ENCODE measurements at regions not wholly inside any gene's neighbourhood (a gene's known extent, or its start where the extent isn't known, plus 50 kb on each side); places are given as distances from the start of the nearest gene placed in this dataset.
"Not testable (repeated sequence)": the region's sequence is repeated elsewhere in the genome, so short reads cannot be mapped to it uniquely, and the experiment has no call there.

GRCh38 chr3:167012691-167013090 is 367.4 kb downstream of the ZBBX start:
- TF ChIP-seq, protein P1, sequence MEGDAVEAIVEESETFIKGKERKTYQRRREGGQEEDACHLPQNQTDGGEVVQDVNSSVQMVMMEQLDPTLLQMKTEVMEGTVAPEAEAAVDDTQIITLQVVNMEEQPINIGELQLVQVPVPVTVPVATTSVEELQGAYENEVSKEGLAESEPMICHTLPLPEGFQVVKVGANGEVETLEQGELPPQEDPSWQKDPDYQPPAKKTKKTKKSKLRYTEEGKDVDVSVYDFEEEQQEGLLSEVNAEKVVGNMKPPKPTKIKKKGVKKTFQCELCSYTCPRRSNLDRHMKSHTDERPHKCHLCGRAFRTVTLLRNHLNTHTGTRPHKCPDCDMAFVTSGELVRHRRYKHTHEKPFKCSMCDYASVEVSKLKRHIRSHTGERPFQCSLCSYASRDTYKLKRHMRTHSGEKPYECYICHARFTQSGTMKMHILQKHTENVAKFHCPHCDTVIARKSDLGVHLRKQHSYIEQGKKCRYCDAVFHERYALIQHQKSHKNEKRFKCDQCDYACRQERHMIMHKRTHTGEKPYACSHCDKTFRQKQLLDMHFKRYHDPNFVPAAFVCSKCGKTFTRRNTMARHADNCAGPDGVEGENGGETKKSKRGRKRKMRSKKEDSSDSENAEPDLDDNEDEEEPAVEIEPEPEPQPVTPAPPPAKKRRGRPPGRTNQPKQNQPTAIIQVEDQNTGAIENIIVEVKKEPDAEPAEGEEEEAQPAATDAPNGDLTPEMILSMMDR (IDR thresholded peaks at IDR 0.05; ENCODE audit: control insufficient read depth, extremely low read depth, insufficient read depth), result no peak
- DNase-seq (ENCODE audit: low read depth), result no peak
- no peak overlapping the region for H3K4me3 ChIP-seq (ENCODE audit: low read depth, low read length)

GRCh38 chr3:167008791-167009190 is 371.3 kb downstream of the ZBBX start:
- H3K4me3 ChIP-seq (ENCODE audit: low read depth, low read length), result no peak overlapping the region

DNA sequence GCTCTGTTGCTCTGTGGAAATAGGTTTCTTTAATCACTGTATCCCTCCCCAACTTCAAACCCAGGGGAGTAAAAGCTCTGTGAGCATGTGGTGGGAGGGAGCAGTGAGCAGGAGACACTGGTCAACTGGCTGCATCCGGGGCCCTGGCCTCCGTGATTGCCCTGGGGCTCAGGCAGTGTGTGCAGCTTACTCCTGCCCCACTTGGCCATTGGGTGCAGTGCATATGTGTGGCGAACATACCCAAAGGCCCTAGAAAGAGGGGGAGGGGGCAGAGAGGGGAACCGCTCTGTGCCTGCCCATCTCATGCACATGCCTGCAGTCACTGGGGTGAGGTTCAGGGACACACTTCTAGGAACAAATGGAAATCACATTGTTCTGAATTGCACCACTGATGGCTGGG is 378.7 kb downstream of the ZBBX start:
- no peak for DNase-seq (ENCODE audit: low read depth)

More at GRCh38 chr3:167008791-167009190, 371.3 kb downstream of the ZBBX start:
- DNase-seq (ENCODE audit: low read depth), result no peak
- TF ChIP-seq, protein P1 (IDR thresholded peaks at IDR 0.05; ENCODE audit: control insufficient read depth, extremely low read depth, insufficient read depth), result no peak

GRCh38 chr3:166993015-166993630 is 387.0 kb downstream of the ZBBX start:
- DNase-seq (ENCODE audit: low read depth), result no peak
- no peak overlapping the region for H3K4me3 ChIP-seq (ENCODE audit: low read depth, low read length)
- TF ChIP-seq, protein P1 (IDR thresholded peaks at IDR 0.05; ENCODE audit: control insufficient read depth, extremely low read depth, insufficient read depth), result no peak

More for the DNA sequence above, 378.7 kb downstream of the ZBBX start:
- H3K4me3 ChIP-seq (ENCODE audit: low read depth, low read length), result no peak overlapping the region
- TF ChIP-seq, protein P1 (IDR thresholded peaks at IDR 0.05; ENCODE audit: control insufficient read depth, extremely low read depth, insufficient read depth), result no peak

GRCh38 chr3:166986000-166986399 is 394.1 kb downstream of the ZBBX start:
- TF ChIP-seq, protein P1 (IDR thresholded peaks at IDR 0.05; ENCODE audit: control insufficient read depth, extremely low read depth, insufficient read depth), result no peak
- no peak for DNase-seq (ENCODE audit: low read depth)
- H3K4me3 ChIP-seq (ENCODE audit: low read depth, low read length), result no peak overlapping the region

DNA sequence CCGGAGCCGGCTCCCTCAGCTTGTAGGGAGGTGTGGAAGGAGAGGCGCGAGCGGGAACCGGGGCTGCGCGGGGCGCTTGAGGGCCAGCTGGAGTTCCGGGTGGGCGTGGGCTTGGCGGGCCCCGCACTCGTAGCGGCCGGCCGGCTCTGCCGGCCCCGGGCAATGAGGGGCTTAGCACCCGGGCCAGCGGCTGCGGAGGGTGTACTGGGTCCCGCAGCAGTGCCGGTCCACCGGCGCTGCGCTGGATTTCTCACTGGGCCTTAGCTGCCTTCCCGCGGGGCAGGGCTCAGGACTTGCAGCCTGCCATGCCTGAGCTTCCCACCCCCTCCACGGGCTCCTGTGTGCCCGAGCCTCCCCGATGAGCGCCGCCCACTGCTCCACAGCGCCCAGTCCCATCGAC is 404.3 kb downstream of the ZBBX start:
- H3K4me3 ChIP-seq (ENCODE audit: low read depth, low read length); DNase-seq (ENCODE audit: low read depth): not testable (repeated sequence)

- not testable (repeated sequence) for DNase-seq (ENCODE audit: low read depth); H3K4me3 ChIP-seq (ENCODE audit: low read depth, low read length)
Measured at GRCh38 chr3:166967714-166968113, 412.4 kb downstream of the ZBBX start.

DNA sequence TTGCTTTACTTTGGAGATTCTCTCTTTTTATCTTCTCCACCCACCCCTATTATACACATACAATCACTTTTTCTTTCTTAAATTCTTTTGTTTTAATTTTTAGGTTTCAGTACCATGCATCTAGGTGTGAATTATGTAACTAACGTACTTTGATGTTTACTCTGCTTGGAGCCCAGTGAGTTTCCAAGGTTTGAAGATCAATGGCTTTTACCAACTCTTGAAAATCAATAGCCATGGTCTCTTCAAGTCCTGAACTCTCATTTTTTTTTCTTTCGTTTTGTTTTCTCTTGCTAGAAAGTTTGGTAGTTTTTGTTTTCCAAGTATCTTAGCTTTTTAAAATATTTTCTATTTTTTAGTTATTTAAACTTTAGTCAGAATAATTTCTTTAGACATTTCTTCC is 417.2 kb downstream of the ZBBX start:
- TF ChIP-seq, protein P1 (IDR thresholded peaks at IDR 0.05; ENCODE audit: control insufficient read depth, extremely low read depth, insufficient read depth), result no peak
- H3K4me3 ChIP-seq (ENCODE audit: low read depth, low read length), result no peak overlapping the region
- no peak for DNase-seq (ENCODE audit: low read depth)
